ENCODE measurements at regions not wholly inside any gene's neighbourhood (a gene's known extent, or its start where the extent isn't known, plus 50 kb on each side); places are given as distances from the start of the nearest gene placed in this dataset.

DNA sequence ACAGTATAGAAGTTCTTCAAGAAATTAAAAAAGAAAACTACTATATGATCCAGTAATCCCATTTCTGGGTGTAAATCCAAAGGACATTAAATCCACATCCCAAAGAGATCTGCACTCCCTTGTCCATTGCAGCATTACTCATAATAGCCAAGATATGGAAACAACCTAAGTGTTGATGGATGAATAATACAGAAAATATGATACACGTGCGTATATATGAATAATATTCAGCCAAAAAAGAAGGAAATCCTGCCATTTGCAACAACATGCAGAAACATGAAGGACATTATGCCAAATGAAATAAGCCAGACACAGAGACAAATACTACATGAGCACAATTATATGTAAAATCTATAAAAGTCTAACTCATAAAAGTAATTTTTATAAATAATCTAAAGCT is 306.3 kb upstream of the ANO3 start (continued):
- TF ChIP-seq, protein P1, sequence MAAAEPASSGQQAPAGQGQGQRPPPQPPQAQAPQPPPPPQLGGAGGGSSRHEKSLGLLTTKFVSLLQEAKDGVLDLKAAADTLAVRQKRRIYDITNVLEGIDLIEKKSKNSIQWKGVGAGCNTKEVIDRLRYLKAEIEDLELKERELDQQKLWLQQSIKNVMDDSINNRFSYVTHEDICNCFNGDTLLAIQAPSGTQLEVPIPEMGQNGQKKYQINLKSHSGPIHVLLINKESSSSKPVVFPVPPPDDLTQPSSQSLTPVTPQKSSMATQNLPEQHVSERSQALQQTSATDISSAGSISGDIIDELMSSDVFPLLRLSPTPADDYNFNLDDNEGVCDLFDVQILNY (CRISPR knock-in tag; IDR thresholded peaks at IDR 0.05), result no peak
- TF ChIP-seq KAT7 (CRISPR knock-in tag; IDR thresholded peaks at IDR 0.05; ENCODE audit: borderline replicate concordance) (no peak), GABPB1 (CRISPR knock-in tag; IDR thresholded peaks at IDR 0.05) (no peak), NR3C1 (CRISPR knock-in tag; conservative IDR thresholded peaks at IDR 0.05; ENCODE audit: low read depth) (no peak), ZNF423 (CRISPR knock-in tag; IDR thresholded peaks at IDR 0.05) (no peak)
- TF ChIP-seq, protein P2, sequence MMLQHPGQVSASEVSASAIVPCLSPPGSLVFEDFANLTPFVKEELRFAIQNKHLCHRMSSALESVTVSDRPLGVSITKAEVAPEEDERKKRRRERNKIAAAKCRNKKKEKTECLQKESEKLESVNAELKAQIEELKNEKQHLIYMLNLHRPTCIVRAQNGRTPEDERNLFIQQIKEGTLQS (CRISPR knock-in tag; conservative IDR thresholded peaks at IDR 0.05), result no peak

DNA sequence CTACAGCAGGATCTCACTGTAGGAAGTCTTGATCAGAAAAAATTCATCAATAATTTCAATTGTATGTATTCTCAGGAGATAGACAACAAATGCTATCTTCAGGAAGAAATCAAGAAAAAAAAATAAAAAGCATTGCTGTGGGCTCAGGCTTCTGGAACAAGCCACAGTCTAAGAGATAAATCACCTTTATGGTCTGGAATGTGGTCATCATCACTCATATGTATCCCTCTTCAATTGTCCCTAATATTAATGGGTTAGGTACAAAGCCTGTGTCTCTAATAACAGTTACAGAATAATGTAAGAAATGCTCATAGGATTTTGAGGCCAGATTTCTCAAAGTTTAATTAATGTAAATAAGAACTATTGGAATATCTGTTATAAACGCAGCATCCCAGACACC is 305.9 kb upstream of the ANO3 start:
- Mint-ChIP-seq H3K27me3 (ENCODE audit: low read depth) (no peaks in the 10 kb centered on the region), H3K27ac (no peak overlapping the region), H3K9me3 (0 out of 2 replicates have a peak, but pooled peaks cover 2% of the 10 kb centered on the region), H3K36me3 (no peaks in the 10 kb centered on the region), H3K4me3 (no peak overlapping the region), H3K4me1 (no peaks in the 10 kb centered on the region)
- DNase-seq (ENCODE audit: low spot score) (no peak), ATAC-seq (no peak)
- POLR2A ChIA-PET, result no interaction called here
- TF ChIP-seq ZNF396 (CRISPR knock-in tag; IDR thresholded peaks at IDR 0.05; ENCODE audit: borderline replicate concordance) (no peak), JAZF1 (CRISPR knock-in tag; IDR thresholded peaks at IDR 0.05) (no peak), CREB1 (CRISPR knock-in tag; IDR thresholded peaks at IDR 0.05) (no peak), FOXP1 (CRISPR knock-in tag; IDR thresholded peaks at IDR 0.05; ENCODE audit: borderline replicate concordance) (no peak), TCF7 (CRISPR knock-in tag; IDR thresholded peaks at IDR 0.05; ENCODE audit: low read depth) (no peak), SP1 (CRISPR knock-in tag; conservative IDR thresholded peaks at IDR 0.05) (no peak), ELF4 (CRISPR knock-in tag; IDR thresholded peaks at IDR 0.05; ENCODE audit: low read depth) (no peak), CREM (CRISPR knock-in tag; IDR thresholded peaks at IDR 0.05) (no peak), ATF1 (CRISPR knock-in tag; IDR thresholded peaks at IDR 0.05) (no peak), ETV6 (CRISPR knock-in tag; IDR thresholded peaks at IDR 0.05) (no peak), KAT7 (CRISPR knock-in tag; IDR thresholded peaks at IDR 0.05; ENCODE audit: borderline replicate concordance) (no peak)
- TF ChIP-seq, protein P3, sequence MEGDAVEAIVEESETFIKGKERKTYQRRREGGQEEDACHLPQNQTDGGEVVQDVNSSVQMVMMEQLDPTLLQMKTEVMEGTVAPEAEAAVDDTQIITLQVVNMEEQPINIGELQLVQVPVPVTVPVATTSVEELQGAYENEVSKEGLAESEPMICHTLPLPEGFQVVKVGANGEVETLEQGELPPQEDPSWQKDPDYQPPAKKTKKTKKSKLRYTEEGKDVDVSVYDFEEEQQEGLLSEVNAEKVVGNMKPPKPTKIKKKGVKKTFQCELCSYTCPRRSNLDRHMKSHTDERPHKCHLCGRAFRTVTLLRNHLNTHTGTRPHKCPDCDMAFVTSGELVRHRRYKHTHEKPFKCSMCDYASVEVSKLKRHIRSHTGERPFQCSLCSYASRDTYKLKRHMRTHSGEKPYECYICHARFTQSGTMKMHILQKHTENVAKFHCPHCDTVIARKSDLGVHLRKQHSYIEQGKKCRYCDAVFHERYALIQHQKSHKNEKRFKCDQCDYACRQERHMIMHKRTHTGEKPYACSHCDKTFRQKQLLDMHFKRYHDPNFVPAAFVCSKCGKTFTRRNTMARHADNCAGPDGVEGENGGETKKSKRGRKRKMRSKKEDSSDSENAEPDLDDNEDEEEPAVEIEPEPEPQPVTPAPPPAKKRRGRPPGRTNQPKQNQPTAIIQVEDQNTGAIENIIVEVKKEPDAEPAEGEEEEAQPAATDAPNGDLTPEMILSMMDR (IDR thresholded peaks at IDR 0.05), result no peak
- TF ChIP-seq, protein P4, sequence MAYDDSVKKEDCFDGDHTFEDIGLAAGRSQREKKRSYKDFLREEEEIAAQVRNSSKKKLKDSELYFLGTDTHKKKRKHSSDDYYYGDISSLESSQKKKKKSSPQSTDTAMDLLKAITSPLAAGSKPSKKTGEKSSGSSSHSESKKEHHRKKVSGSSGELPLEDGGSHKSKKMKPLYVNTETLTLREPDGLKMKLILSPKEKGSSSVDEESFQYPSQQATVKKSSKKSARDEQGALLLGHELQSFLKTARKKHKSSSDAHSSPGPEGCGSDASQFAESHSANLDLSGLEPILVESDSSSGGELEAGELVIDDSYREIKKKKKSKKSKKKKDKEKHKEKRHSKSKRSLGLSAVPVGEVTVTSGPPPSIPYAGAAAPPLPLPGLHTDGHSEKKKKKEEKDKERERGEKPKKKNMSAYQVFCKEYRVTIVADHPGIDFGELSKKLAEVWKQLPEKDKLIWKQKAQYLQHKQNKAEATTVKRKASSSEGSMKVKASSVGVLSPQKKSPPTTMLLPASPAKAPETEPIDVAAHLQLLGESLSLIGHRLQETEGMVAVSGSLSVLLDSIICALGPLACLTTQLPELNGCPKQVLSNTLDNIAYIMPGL (CRISPR knock-in tag; IDR thresholded peaks at IDR 0.05), result no peak
- TF ChIP-seq, protein P5, sequence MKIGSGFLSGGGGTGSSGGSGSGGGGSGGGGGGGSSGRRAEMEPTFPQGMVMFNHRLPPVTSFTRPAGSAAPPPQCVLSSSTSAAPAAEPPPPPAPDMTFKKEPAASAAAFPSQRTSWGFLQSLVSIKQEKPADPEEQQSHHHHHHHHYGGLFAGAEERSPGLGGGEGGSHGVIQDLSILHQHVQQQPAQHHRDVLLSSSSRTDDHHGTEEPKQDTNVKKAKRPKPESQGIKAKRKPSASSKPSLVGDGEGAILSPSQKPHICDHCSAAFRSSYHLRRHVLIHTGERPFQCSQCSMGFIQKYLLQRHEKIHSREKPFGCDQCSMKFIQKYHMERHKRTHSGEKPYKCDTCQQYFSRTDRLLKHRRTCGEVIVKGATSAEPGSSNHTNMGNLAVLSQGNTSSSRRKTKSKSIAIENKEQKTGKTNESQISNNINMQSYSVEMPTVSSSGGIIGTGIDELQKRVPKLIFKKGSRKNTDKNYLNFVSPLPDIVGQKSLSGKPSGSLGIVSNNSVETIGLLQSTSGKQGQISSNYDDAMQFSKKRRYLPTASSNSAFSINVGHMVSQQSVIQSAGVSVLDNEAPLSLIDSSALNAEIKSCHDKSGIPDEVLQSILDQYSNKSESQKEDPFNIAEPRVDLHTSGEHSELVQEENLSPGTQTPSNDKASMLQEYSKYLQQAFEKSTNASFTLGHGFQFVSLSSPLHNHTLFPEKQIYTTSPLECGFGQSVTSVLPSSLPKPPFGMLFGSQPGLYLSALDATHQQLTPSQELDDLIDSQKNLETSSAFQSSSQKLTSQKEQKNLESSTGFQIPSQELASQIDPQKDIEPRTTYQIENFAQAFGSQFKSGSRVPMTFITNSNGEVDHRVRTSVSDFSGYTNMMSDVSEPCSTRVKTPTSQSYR (CRISPR knock-in tag; IDR thresholded peaks at IDR 0.05), result no peak
- TF ChIP-seq, protein P6, sequence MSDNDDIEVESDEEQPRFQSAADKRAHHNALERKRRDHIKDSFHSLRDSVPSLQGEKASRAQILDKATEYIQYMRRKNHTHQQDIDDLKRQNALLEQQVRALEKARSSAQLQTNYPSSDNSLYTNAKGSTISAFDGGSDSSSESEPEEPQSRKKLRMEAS (CRISPR knock-in tag; IDR thresholded peaks at IDR 0.05), result no peak
- TF ChIP-seq, protein P7, sequence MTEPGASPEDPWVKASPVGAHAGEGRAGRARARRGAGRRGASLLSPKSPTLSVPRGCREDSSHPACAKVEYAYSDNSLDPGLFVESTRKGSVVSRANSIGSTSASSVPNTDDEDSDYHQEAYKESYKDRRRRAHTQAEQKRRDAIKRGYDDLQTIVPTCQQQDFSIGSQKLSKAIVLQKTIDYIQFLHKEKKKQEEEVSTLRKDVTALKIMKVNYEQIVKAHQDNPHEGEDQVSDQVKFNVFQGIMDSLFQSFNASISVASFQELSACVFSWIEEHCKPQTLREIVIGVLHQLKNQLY (CRISPR knock-in tag; IDR thresholded peaks at IDR 0.05), result no peak
- TF ChIP-seq, protein P2 (CRISPR knock-in tag; conservative IDR thresholded peaks at IDR 0.05), result no peak
- TF ChIP-seq, protein P8, sequence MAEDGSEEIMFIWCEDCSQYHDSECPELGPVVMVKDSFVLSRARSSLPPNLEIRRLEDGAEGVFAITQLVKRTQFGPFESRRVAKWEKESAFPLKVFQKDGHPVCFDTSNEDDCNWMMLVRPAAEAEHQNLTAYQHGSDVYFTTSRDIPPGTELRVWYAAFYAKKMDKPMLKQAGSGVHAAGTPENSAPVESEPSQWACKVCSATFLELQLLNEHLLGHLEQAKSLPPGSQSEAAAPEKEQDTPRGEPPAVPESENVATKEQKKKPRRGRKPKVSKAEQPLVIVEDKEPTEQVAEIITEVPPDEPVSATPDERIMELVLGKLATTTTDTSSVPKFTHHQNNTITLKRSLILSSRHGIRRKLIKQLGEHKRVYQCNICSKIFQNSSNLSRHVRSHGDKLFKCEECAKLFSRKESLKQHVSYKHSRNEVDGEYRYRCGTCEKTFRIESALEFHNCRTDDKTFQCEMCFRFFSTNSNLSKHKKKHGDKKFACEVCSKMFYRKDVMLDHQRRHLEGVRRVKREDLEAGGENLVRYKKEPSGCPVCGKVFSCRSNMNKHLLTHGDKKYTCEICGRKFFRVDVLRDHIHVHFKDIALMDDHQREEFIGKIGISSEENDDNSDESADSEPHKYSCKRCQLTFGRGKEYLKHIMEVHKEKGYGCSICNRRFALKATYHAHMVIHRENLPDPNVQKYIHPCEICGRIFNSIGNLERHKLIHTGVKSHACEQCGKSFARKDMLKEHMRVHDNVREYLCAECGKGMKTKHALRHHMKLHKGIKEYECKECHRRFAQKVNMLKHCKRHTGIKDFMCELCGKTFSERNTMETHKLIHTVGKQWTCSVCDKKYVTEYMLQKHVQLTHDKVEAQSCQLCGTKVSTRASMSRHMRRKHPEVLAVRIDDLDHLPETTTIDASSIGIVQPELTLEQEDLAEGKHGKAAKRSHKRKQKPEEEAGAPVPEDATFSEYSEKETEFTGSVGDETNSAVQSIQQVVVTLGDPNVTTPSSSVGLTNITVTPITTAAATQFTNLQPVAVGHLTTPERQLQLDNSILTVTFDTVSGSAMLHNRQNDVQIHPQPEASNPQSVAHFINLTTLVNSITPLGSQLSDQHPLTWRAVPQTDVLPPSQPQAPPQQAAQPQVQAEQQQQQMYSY (CRISPR knock-in tag; IDR thresholded peaks at IDR 0.05), result no peak
- TF ChIP-seq, protein P9, sequence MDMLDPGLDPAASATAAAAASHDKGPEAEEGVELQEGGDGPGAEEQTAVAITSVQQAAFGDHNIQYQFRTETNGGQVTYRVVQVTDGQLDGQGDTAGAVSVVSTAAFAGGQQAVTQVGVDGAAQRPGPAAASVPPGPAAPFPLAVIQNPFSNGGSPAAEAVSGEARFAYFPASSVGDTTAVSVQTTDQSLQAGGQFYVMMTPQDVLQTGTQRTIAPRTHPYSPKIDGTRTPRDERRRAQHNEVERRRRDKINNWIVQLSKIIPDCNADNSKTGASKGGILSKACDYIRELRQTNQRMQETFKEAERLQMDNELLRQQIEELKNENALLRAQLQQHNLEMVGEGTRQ (CRISPR knock-in tag; IDR thresholded peaks at IDR 0.05), result no peak
- CTCF ChIA-PET, result no interaction called here
